GM10266 (cell line): ENCODE measurements at regions not wholly inside any gene's neighbourhood (a gene's known extent, or its start where the extent isn't known, plus 50 kb on each side); places are given as distances from the start of the nearest gene placed in this dataset.
"Not testable (repeated sequence)": the region's sequence is repeated elsewhere in the genome, so short reads cannot be mapped to it uniquely, and the experiment has no call there.

Experiments used
- DNase-seq: peaks from one replicate; pipeline ENCODE4 v3.0.0; 2012; ENCODE audit errors: extremely low spot score
- TF ChIP-seq, protein P1 (sequence below): IDR thresholded peaks from 2 replicates; pipeline ENCODE4 v1.5.1; 2012; ENCODE audit warnings: mild to moderate bottlenecking, low read depth; ENCODE audit not compliant: control insufficient read depth, insufficient read depth; ENCODE audit errors: missing control alignments

DNA sequence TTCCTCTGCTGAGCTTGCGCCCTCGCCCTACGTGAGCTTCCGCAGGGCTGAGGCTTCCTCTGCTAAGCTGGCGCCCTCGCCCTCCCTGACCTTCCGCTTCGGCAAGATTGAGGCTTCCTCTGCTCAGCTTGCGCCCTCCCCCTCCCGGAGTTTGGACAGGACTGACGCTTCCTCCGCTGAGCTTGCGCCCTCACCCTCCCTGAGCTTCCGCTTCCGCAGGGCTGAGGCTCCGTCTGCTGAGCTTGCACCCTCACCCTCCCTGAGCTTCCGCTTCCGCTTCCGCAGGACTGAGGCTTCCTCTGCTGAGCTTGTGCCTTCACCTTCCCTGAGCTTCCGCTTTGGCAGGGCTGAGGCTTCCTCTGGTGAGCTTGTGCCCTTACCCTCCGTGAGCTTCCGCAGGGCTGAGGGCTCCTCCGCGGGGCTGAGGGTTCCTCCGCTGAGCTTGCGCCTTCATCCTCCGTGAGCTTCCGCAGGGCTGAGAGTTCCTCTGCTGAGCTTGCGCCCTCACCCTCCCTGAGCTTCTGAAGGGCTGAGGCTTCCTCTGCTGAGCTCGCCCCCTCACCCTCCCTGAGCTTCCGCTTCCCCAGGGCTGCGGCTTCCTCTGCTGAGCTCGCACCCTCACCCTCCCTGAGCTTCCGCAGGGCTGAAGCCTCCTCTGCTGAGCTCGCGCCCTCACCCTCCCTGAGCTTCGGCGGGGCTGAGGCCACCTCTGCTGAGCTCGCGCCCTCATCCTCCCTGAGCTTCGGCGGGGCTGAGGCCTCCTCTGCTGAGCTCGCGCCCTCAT, 753.6 kb upstream of the TPTE start:
- DNase-seq: no peak
- TF ChIP-seq, protein P1, sequence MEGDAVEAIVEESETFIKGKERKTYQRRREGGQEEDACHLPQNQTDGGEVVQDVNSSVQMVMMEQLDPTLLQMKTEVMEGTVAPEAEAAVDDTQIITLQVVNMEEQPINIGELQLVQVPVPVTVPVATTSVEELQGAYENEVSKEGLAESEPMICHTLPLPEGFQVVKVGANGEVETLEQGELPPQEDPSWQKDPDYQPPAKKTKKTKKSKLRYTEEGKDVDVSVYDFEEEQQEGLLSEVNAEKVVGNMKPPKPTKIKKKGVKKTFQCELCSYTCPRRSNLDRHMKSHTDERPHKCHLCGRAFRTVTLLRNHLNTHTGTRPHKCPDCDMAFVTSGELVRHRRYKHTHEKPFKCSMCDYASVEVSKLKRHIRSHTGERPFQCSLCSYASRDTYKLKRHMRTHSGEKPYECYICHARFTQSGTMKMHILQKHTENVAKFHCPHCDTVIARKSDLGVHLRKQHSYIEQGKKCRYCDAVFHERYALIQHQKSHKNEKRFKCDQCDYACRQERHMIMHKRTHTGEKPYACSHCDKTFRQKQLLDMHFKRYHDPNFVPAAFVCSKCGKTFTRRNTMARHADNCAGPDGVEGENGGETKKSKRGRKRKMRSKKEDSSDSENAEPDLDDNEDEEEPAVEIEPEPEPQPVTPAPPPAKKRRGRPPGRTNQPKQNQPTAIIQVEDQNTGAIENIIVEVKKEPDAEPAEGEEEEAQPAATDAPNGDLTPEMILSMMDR: no peak

DNA sequence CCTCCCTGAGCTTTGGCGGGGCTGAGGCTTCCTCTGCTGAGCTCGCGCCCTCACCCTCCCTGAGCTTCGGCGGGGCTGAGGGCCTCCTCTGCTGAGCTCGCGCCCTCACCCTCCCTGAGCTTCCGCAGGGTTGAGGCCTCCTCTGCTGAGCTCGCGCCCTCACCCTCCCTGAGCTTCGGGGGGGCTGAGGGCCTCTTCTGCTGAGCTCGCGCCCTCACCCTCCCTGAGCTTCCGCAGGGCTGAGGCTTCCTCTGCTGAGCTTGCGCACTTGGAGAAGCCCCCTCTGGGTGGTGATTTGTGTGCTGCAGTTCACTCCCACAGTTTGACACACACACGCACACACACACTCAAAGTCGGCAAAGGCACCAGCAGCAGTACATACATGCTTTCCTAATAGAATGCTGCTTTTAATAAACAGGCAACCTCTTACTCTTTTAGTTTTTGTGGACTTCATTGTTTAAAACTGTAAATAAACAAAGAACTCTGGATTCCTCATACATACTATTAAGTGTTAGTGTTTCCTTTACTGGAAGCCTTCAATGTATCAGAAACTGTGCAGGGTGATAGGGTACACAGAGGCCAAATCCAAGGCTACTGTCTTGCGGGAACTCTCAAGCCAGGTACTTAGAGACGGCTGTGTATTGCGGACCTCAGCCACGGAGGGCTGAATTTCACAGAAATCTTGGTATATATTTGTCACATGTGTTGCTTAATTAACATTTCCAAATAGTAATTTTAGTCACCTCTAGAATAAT, 752.8 kb upstream of the TPTE start:
- DNase-seq: not testable (repeated sequence)

DNA sequence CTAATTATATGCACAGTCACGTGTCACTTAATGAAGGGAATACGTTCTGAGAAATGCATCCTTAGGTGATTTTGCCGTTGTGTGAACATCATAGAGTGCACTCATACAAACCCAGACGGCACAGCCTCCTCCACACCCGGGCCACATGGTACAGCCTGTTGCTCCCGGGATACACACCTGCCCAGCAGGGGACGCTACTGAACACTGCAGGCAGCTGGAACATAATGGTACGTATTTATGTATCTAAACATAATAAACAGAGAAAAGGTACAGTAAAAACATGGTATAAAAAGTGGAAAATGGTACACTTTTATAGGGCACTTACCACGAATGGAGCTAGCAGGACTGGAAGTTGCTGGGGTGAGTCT, 752.3 kb upstream of the TPTE start:
- not testable (repeated sequence) for DNase-seq

DNA sequence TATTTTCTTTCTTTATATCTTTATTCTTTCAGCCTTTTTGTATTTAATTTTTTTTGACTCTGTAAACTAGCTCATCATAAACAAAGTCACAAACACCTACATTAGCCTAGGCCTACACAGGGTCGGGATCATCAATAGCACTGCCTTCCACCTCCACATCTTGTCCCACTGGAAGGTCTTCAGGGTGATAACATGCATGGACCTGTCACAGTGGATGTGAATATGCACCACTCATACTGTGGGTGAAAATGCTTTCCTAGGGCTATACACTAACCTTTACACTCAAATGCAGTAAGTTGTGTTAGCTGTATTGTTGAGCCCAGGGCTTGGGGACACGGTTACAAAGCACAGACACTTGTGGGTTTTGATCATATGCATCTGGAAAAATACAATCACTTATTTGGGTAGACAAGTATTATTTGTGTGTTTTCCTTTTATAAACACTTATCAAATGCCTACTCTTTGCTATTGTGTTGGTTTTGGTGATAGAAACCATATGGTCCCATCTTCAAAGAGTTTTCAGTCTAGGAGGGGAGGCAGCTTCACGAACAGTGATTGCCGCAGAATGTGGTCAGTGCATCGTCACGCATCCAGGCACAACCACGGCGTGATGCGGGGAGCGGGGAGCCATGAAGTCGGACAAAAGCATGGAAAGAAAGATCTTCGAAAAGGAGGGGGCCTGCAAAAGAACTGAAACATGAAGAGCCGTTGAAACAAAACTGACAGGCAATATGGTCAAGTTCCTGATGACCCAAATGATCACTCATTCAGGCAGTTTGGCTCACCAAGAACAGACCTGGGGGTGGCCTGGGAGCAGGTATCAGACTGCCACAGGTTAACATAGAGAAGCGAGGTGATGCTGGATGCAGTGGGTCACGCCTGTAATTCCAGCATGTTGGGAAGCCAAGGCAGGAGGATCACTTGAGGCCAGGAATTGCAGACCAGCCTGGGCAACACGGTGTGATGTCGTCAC, 751.4 kb upstream of the TPTE start:
- DNase-seq: not testable (repeated sequence)

DNA sequence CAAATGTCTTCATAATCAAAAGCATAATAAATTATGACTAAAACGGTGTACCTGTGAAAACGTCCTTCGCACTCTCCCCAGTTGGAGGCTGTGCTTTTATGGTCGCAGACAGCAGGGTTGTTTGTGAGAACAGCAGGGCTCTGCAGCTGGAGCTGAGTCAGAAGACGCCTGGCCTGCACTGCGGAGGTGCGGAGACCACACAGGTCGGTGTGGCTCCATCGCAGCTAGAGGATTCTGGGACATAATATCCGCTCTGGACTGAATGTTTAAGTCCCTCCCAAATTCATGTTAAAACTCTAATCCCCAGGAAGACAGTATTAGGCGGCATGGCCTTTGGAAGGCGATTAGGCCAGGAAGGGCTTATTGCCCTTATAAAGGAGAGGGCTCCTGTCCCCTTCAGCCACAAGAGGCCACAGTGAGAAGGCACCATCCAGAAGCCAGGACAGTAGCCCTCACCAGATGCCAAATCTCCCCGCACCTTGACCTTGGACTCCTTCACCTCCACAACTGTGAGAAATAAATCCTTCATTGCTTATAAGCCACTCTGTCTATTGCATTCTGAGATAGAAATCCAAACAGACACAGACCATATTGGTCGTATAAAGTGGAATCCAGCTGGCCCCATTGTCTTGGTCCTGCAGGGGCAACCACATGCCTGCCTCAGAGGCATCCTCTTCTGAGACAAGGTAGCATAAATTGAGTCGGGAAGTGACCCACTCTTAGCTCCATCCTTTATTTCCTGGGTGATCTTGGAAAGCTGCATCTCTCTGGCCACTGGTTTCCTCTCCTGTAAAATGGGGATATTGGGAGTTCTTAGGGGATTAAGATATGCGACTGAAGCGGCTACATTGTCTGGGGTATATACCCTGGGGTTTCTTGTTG, 749.7 kb upstream of the TPTE start:
- DNase-seq: not testable (repeated sequence)

DNA sequence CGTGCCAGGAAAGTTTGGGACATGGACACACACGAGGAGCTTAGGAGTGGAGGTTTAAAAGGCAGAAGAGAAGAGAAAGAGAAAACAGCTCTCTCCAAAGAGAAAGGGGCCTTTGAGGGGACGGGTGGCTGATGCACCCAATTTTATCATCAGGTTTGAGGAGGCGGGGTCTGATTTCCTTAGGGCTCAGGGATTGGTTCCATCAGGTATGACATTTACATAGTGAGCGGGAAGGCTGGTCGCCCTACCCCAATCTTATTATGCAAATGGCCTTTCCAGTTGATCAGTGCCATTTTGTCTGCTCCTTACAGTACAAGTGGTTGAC, 749.1 kb upstream of the TPTE start:
- TF ChIP-seq, protein P1: no peak
- DNase-seq: no peak

DNA sequence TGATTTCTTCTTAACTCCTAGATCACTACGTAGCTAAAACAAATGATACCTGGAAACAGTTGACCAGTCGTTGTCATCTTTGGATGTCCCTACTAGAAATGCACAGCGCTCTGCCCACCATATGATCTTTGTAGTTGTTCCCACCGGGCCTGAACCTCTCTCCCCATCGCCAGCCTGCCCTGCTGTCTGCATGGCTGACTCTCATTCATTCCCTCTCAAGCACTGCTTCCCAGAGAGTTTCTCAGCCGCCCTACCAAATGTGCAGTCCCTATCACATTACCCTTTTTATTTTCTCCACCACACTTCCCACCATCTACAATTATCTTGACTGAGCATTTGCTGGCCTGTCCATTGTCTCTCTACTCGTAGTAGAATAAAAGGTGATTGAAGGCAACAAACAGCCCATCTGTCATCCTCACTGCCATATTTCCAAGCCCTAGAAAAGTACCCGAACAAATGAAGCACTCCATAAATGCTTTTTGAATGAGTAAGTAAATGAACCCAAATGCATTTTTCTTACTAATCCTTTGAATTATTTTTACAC, 748.4 kb upstream of the TPTE start:
- DNase-seq: not testable (repeated sequence)

DNA sequence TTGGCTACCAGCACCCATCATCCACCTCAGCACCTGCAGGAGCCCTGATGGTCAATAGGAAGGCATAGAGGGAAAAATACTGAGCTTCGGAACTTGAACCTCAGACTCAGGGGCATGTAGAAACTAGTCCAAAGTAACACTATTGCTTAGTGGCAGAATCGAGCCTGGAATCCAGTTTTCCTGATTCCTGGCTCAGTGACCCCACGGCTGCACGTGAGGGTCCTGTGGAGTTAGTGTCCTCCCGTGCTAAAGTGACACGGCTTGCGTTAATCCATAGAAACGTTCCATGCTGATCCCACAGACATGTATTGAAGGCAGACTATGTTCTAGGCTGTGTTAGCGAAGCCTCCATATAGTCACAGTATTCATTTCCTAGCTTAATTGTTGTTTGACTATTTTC, 747.0 kb upstream of the TPTE start:
- no peak for DNase-seq
- TF ChIP-seq, protein P1: no peak

DNA sequence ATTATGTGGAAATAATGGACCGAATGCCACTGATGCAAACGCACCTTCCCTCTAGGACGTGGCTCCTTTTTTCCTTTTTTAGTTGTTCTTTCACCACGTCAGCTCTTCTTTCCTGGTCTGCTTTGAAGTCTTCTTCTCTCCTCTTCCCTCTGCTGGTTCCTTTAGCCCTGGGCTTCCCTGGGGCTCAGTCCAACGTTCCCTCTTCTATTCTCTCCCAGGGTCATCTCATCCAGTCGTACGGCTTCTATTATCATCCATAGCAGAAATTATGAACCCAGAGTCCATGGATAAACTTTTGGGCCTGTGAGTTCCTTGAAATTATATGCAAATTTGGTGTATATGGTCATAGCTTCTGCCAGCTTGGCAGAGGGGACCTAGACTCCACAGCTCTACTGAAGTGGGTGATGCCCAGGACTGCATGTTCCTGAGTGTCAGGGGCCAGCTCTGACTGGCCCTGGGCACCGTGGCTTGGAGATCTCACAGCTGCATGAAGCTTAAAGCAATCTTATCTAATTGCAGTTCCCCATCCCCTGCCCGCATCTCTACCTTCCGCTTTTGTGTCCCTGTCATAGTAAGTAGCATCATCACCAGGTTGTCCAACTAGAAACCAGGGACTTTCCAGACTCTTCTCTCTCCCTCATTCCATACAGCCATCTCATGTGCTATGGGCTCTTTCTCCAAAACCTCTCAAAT, 746.3 kb upstream of the TPTE start:
- DNase-seq: not testable (repeated sequence)

DNA sequence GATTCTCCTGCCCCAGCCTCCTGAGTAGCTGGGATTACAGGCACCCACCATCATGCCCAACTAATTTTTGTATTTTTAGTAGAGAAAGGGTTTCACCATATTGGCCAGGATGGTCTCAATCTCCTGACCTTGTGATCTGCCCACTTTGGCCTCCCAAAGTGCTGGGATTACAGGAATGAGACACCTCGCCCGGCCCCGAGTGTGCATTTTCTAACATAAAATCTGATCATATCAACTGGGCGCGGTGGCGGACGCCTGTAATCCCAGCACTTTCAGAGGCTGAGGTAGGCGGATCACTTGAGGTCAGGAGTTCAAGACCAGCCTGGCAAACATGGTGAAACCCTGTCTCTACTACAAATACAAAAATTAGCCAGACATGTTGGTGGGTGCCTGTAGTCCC, 745.5 kb upstream of the TPTE start:
- DNase-seq: not testable (repeated sequence)

DNA sequence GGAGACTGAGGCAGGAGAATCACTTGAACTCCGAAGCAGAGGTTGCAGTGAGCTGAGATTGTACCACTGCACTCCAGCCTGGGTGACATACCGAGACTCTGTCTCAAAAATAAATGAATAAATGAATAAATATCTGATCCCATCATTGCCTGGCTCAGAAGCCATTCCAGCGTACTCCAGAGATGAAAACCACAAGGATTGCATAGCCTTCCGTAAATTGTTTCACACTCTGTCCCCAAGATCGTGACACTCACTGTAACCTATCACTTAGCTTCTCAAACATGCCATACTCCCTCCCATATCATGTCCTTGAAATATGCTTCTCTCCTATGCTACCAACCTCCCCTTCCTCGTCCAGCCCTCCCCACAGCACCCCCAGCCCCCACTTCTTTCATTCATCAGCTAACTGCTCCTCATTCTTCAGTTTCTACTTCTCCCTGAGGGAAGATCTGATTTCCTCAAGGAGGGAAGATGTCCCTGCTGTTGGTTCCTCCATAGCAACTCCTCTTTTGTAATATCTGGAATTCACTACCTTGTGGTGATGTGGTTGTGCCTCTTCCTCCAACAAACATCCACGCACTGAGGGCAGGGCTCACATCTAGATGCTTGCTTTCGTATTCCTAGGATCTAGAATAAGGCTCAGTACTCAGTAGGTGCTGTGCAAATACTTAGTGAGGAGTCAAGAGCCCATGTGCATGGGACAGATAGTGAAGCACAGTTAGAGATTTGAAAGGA, 744.9 kb upstream of the TPTE start:
- DNase-seq: not testable (repeated sequence)

DNA sequence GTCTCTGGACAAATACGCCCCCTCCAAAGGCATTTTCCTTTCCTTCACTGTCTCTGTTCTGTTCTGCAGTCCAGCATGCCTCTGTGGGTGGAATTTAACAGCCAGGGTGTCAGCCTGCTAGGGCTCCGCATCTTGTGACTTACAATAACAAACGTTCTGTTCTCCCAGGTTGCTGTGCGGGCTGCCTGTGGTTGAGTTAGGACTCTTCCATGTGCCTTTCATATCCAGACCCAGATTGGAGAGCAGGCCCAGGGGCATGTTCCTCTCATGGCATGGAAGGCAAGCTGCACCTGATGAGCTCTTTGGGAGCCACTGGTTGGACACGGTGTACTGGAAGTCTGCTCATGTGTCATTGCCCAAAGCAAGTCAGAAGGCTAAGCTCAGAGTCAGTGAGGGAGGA, 742.8 kb upstream of the TPTE start:
- not testable (repeated sequence) for DNase-seq
